WI38 (cell line): ENCODE measurements at regions not wholly inside any gene's neighbourhood (a gene's known extent, or its start where the extent isn't known, plus 50 kb on each side); places are given as distances from the start of the nearest gene placed in this dataset.

Experiments used
- H3K4me3 ChIP-seq: 2 replicates; pipeline ENCODE4 v1.5.1; 2011; ENCODE audit warnings: low read depth, mild to moderate bottlenecking, control low read depth, low read length
- CTCF ChIP-seq: IDR thresholded peaks from 2 replicates; pipeline ENCODE4 v1.5.1; 2012; ENCODE audit warnings: low read depth, mild to moderate bottlenecking, control low read depth, low read length

- H3K4me3 ChIP-seq, result no peak overlapping the region
- no peak for TF ChIP-seq CTCF
These were observed 335.2 kb upstream of the SEMA3D start for GRCh38 chr7:85522070-85522469.

- no peak overlapping the region for H3K4me3 ChIP-seq
- no peak for TF ChIP-seq CTCF
These were observed 334.3 kb upstream of the SEMA3D start for GRCh38 chr7:85521108-85521694.

GRCh38 chr7:85520175-85520574, 333.3 kb upstream of the SEMA3D start:
- H3K4me3 ChIP-seq, result no peak overlapping the region
- no peak for TF ChIP-seq CTCF

GRCh38 chr7:85516675-85517074, 329.8 kb upstream of the SEMA3D start:
- no peak overlapping the region for H3K4me3 ChIP-seq
- TF ChIP-seq CTCF, result no peak

- H3K4me3 ChIP-seq, result no peak overlapping the region
- TF ChIP-seq CTCF, result no peak
These were observed 325.9 kb upstream of the SEMA3D start for GRCh38 chr7:85512790-85513189.

- TF ChIP-seq CTCF, result no peak
- H3K4me3 ChIP-seq, result no peak overlapping the region
These were observed 323.4 kb upstream of the SEMA3D start for GRCh38 chr7:85510287-85510686.

GRCh38 chr7:85509476-85509875, 322.6 kb upstream of the SEMA3D start:
- TF ChIP-seq CTCF, result no peak

More at GRCh38 chr7:85509476-85509875, 322.6 kb upstream of the SEMA3D start:
- H3K4me3 ChIP-seq, result no peak overlapping the region
